PC-9 (cell line): ENCODE measurements at regions not wholly inside any gene's neighbourhood (a gene's known extent, or its start where the extent isn't known, plus 50 kb on each side); places are given as distances from the start of the nearest gene placed in this dataset.

Source experiments
- BruUV-seq: library from RNA; stranded (reverse); fragments of 400-500 nt; replicated peaks from 2 replicates; lab custom pipeline; 2021; lab: Mats Ljungman, UMichigan
- CTCF ChIA-PET: fragments of 300-600 bp; sonication (Branson Sonifier 250); formaldehyde crosslinking; loops from one replicate; lab custom pipeline; 2022; ENCODE audit warnings: antibody characterized with exemption; lab: Charles Lee
- POLR2A ChIA-PET: fragments of 300-600 bp; sonication (Branson Sonifier 250); formaldehyde crosslinking; loops from one replicate; lab custom pipeline; 2022; ENCODE audit warnings: antibody characterized with exemption; ENCODE audit not compliant: unreplicated experiment; lab: Charles Lee
- DNase-seq, 2 experiments: peaks; one replicate each; pipeline versions ENCODE4 v3.0.0 to v3.0.0-alpha.2; 2015 to 2022; ENCODE audit warnings: mixed read lengths in 1 of 2
- H2AFZ ChIP-seq: fragments of 200-600 bp; sonication (generic); 2 replicates; pipeline ENCODE4 v1.8.1; 2017; ENCODE audit warnings: antibody characterized with exemption
- H3F3A ChIP-seq: fragments of 200-600 bp; sonication (generic); 2 replicates; pipeline ENCODE4 v1.8.1; 2017; ENCODE audit warnings: antibody characterized with exemption, mild to moderate bottlenecking, low read depth; ENCODE audit not compliant: insufficient read depth
- H3K27ac ChIP-seq: fragments of 200-600 bp; sonication (generic); 2 replicates; pipeline ENCODE4 v1.6.1; 2016; ENCODE audit warnings: mixed run types
- H3K27me3 ChIP-seq: fragments of 200-600 bp; sonication (generic); 2 replicates; pipeline ENCODE4 v1.6.1; 2016; ENCODE audit warnings: low read depth, mixed run types; ENCODE audit not compliant: insufficient read depth
- H3K36me3 ChIP-seq: fragments of 200-600 bp; sonication (generic); 2 replicates; pipeline ENCODE4 v1.6.1; 2016; ENCODE audit warnings: low read depth, mixed run types
- H3K4me1 ChIP-seq: fragments of 200-600 bp; sonication (generic); replicated peaks from 2 replicates; pipeline ENCODE4 v1.6.1; 2016; ENCODE audit warnings: mixed run types; ENCODE audit not compliant: insufficient read depth
- H3K4me2 ChIP-seq: fragments of 200-600 bp; sonication (generic); 2 replicates; pipeline ENCODE4 v1.6.1; 2017; ENCODE audit warnings: mixed run types
- H3K4me3 ChIP-seq: fragments of 200-600 bp; sonication (generic); 2 replicates; pipeline ENCODE4 v1.6.1; 2016; ENCODE audit warnings: mixed run types
- H3K79me2 ChIP-seq: fragments of 200-600 bp; sonication (generic); 2 replicates; pipeline ENCODE4 v1.6.1; 2017; ENCODE audit warnings: low read depth, mixed run types
- H3K9me2 ChIP-seq: fragments of 200-600 bp; sonication (generic); 2 replicates; pipeline ENCODE4 v1.8.1; 2017; ENCODE audit warnings: mild to moderate bottlenecking; ENCODE audit not compliant: insufficient read depth
- H3K9me3 ChIP-seq: fragments of 200-600 bp; sonication (generic); 2 replicates; pipeline ENCODE4 v1.8.1; 2016; ENCODE audit warnings: low read depth; ENCODE audit not compliant: insufficient read depth
- H4K20me1 ChIP-seq: fragments of 200-600 bp; sonication (generic); 2 replicates; pipeline ENCODE4 v1.8.1; 2017; ENCODE audit not compliant: insufficient read depth
- EZH2 ChIP-seq: fragments of 200-600 bp; sonication (generic); IDR thresholded peaks from 2 replicates; pipeline ENCODE4 v1.8.0; 2017; ENCODE audit warnings: antibody characterized with exemption, low read depth
- intact Hi-C: fragments of 100-400 bp; cut with micrococcal nuclease; formaldehyde crosslinking; loops from one replicate; pipeline ENCODE4 v1.10.0; 2022; ENCODE audit not compliant: unreplicated experiment
- TF ChIP-seq, protein P1 (sequence below): fragments of 200-600 bp; sonication (generic); conservative IDR thresholded peaks from 2 replicates; pipeline ENCODE4 v1.6.1; 2017; ENCODE audit warnings: mixed run types, antibody characterized with exemption, mild to moderate bottlenecking, moderate library complexity

DNA sequence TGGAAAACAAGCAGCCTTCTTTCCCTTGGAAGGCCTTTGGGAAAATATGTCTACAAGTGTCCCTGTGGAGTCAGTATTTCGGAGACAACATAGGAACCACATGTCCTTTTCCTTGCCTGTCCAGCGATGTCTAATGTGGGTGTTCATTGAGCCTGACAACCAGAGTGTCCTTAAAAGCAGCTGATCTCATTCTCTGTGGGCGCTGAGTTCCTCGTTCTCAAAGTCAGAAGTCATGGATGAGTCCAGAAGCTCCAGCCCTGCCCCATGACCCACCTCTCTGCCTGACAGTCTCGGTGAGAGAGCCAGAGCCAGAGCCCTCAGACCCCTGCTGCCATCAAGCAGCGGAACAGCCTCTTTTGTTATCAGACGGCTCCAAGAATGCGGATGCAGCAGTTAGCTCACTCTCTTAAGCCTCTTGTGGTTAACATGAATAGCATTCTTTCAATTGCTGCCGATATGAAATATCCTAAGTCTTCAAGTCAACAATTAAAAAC lies 329.2 kb downstream of the TGFB2 start:
- H3K4me2 ChIP-seq, result peak overlapping the region; percentile 7; the same call in 1 of the 2 replicates
- H4K20me1 ChIP-seq, result no peaks in the 10 kb centered on the region
- no peak overlapping the region for H3K27ac ChIP-seq
- peaks cover 3% of the 10 kb centered on the region; the same call in 1 of the 2 replicates for H3F3A ChIP-seq
- peaks cover 3% of the 10 kb centered on the region for H3K9me3 ChIP-seq
- H3K4me3 ChIP-seq, result no peak overlapping the region
- no peak for TF ChIP-seq EZH2
- TF ChIP-seq, protein P1, sequence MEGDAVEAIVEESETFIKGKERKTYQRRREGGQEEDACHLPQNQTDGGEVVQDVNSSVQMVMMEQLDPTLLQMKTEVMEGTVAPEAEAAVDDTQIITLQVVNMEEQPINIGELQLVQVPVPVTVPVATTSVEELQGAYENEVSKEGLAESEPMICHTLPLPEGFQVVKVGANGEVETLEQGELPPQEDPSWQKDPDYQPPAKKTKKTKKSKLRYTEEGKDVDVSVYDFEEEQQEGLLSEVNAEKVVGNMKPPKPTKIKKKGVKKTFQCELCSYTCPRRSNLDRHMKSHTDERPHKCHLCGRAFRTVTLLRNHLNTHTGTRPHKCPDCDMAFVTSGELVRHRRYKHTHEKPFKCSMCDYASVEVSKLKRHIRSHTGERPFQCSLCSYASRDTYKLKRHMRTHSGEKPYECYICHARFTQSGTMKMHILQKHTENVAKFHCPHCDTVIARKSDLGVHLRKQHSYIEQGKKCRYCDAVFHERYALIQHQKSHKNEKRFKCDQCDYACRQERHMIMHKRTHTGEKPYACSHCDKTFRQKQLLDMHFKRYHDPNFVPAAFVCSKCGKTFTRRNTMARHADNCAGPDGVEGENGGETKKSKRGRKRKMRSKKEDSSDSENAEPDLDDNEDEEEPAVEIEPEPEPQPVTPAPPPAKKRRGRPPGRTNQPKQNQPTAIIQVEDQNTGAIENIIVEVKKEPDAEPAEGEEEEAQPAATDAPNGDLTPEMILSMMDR, result no peak
- CTCF ChIA-PET, result interaction anchor here (0.9 kb wide), 1 partner anchor 16 kb away, joined by 3 read pairs; no protein-coding TSS in a partner anchor
- DNase-seq, result peak; percentile 90 to 92
- no peaks in the 10 kb centered on the region for H3K79me2 ChIP-seq
- no peaks in the 10 kb centered on the region for H3K9me2 ChIP-seq
- 0 out of 2 replicates have a peak, but pooled peaks cover 13% of the 10 kb centered on the region for H3K4me1 ChIP-seq
- no peaks in the 10 kb centered on the region for H3K36me3 ChIP-seq
- intact Hi-C loops, result loop anchor here (1.0 to 2.0 kb wide), 7 partner anchors 14 to 329 kb away; partner anchors contain the start of gene TGFB2
- no TSS peak for BruUV-seq
- POLR2A ChIA-PET, result interaction anchor here (0.6 to 1.1 kb wide), 3 partner anchors 175 to 329 kb away, joined by 4 to 6 read pairs (median 5); partner anchors contain the start of gene TGFB2
- H2AFZ ChIP-seq, result 0 out of 2 replicates have a peak overlapping the region, but pooled peaks have one; percentile 63
- no peaks in the 10 kb centered on the region for H3K27me3 ChIP-seq

GRCh38 chr1:218677026-218677425 lies 331.9 kb downstream of the TGFB2 start:
- ChIA-PET POLR2A (no interaction called here), CTCF (interaction anchor here (0.7 kb wide), 1 partner anchor 178 kb away, joined by 8 read pairs; no protein-coding TSS in a partner anchor)
- no peak for DNase-seq
- Histone ChIP-seq H3F3A (peaks cover 3% of the 10 kb centered on the region; the same call in 1 of the 2 replicates), H3K27me3 (no peaks in the 10 kb centered on the region), H3K9me2 (no peaks in the 10 kb centered on the region), H3K9me3 (no peaks in the 10 kb centered on the region; the same call in 1 of the 2 replicates), H3K36me3 (no peaks in the 10 kb centered on the region), H3K4me2 (no peak overlapping the region), H4K20me1 (no peaks in the 10 kb centered on the region), H3K4me3 (no peak overlapping the region), H2AFZ (no peak overlapping the region), H3K79me2 (no peaks in the 10 kb centered on the region), H3K27ac (no peak overlapping the region), H3K4me1 (0 out of 2 replicates have a peak, but pooled peaks cover 13% of the 10 kb centered on the region)
- no TSS peak for BruUV-seq
- no peak for TF ChIP-seq EZH2
- TF ChIP-seq, protein P1, result no peak
- intact Hi-C loops, result no loop called here

DNA sequence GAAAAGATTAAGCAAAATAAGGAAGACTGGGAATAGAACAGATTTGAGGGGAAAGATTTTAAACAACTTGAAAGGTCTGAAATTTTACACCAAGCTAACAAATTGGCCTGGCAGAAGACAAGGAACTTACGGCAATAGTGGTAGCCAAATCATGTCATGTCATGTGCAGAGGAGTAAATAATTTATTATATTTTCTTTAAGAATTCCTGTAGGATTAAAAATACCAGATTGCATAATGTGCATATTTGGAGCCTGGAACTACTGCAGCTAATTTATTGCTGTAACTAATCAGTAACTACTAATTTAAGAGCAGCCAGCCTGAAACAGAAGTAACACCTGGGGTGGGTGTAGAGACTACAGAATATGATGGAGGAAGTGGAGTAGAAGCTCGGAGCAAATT lies 334.3 kb downstream of the TGFB2 start:
- Histone ChIP-seq H3K27ac (no peak overlapping the region), H3K79me2 (no peaks in the 10 kb centered on the region), H3K27me3 (no peaks in the 10 kb centered on the region), H4K20me1 (no peaks in the 10 kb centered on the region), H3K9me3 (no peaks in the 10 kb centered on the region), H3K4me3 (no peak overlapping the region), H3K4me2 (no peak overlapping the region), H3F3A (no peaks in the 10 kb centered on the region; the same call in 1 of the 2 replicates), H3K9me2 (no peaks in the 10 kb centered on the region), H2AFZ (no peak overlapping the region), H3K4me1 (0 out of 2 replicates have a peak, but pooled peaks cover under 1% of the 10 kb centered on the region), H3K36me3 (no peaks in the 10 kb centered on the region)
- DNase-seq, result no peak
- TF ChIP-seq, protein P1, result no peak
- TF ChIP-seq EZH2, result no peak
- POLR2A ChIA-PET, result interaction anchor here (0.6 kb wide), 1 partner anchor 347 kb away, joined by 3 read pairs; no protein-coding TSS in a partner anchor
- CTCF ChIA-PET, result no interaction called here
- intact Hi-C loops, result no loop called here
- BruUV-seq, result no TSS peak
